Hepatocyte (in vitro differentiated cells): ENCODE measurements at regions not wholly inside any gene's neighbourhood (a gene's known extent, or its start where the extent isn't known, plus 50 kb on each side); places are given as distances from the start of the nearest gene placed in this dataset.

Experiments
- EZH2 ChIP-seq: fragments of 200-600 bp; sonication (generic); IDR thresholded peaks from 2 replicates; pipeline ENCODE4 v1.6.1; 2016; ENCODE audit warnings: antibody characterized with exemption, mild to moderate bottlenecking, borderline replicate concordance
- EZH2phosphoT487 ChIP-seq: fragments of 200-600 bp; sonication (generic); IDR thresholded peaks from one replicate; pipeline ENCODE4 v1.6.1; 2018; ENCODE audit warnings: antibody characterized with exemption, mild to moderate bottlenecking, low read depth, moderate library complexity; ENCODE audit not compliant: unreplicated experiment, severe bottlenecking
- TF ChIP-seq, protein P1 (sequence below): fragments of 200-600 bp; sonication (generic); IDR thresholded peaks from 2 replicates; pipeline ENCODE4 v1.5.1; 2016; ENCODE audit warnings: antibody characterized with exemption, mild to moderate bottlenecking; ENCODE audit not compliant: poor library complexity

DNA sequence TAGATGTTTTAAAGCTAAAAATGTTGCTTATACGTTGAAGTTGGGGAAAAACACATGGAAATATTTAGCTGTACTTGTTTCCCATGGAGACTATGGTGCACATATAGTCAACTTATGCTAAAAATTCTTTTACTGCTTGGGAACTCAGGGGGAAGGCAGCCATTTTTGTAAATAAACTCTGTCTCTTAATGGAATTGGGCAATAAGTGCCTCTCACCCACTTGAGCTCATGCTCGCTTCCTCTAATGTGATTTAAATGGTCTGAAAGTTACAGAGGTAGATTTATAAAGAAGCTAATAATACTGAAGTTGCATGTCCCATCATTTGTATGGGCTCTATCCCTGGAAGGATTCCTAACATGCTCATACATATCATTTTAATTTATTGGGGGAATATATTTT is 523.8 kb downstream of the RASEF start:
- TF ChIP-seq, protein P1, sequence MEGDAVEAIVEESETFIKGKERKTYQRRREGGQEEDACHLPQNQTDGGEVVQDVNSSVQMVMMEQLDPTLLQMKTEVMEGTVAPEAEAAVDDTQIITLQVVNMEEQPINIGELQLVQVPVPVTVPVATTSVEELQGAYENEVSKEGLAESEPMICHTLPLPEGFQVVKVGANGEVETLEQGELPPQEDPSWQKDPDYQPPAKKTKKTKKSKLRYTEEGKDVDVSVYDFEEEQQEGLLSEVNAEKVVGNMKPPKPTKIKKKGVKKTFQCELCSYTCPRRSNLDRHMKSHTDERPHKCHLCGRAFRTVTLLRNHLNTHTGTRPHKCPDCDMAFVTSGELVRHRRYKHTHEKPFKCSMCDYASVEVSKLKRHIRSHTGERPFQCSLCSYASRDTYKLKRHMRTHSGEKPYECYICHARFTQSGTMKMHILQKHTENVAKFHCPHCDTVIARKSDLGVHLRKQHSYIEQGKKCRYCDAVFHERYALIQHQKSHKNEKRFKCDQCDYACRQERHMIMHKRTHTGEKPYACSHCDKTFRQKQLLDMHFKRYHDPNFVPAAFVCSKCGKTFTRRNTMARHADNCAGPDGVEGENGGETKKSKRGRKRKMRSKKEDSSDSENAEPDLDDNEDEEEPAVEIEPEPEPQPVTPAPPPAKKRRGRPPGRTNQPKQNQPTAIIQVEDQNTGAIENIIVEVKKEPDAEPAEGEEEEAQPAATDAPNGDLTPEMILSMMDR: no peak
- TF ChIP-seq EZH2 (no peak), EZH2phosphoT487 (no peak)
